Activated B cell treated with CpG ODN at 0.5 μM for 24 hours (primary cell): ENCODE measurements at regions not wholly inside any gene's neighbourhood (a gene's known extent, or its start where the extent isn't known, plus 50 kb on each side); places are given as distances from the start of the nearest gene placed in this dataset.
"Not testable (repeated sequence)": the region's sequence is repeated elsewhere in the genome, so short reads cannot be mapped to it uniquely, and the experiment has no call there.

Experiments
- ATAC-seq: fragments of 200-7000 bp; cut with Tn5 transposase; one replicate; pipeline ENCODE4 v1.10.0; 2021; ENCODE audit warnings: low read depth, mild to moderate bottlenecking, moderate library complexity
- CTCF ChIA-PET: fragments of 350-600 bp; sonication (Branson Sonifier 250); formaldehyde crosslinking; loops from one replicate; lab custom pipeline; 2021; ENCODE audit warnings: antibody characterized with exemption; lab: Charles Lee
- POLR2A ChIA-PET: fragments of 350-600 bp; sonication (Branson Sonifier 250); formaldehyde crosslinking; loops from one replicate; lab custom pipeline; 2021; ENCODE audit warnings: antibody characterized with exemption; lab: Charles Lee
- DNase-seq: peaks from one replicate; pipeline ENCODE4 v3.0.0; 2022
- H3K27ac Mint-ChIP-seq: one replicate; pipeline ENCODE4 v1.8.0; 2020; ENCODE audit warnings: mixed read lengths
- H3K27me3 Mint-ChIP-seq: one replicate; pipeline ENCODE4 v1.8.0; 2021; ENCODE audit warnings: mixed read lengths
- H3K36me3 Mint-ChIP-seq: one replicate; pipeline ENCODE4 v1.8.0; 2021; ENCODE audit warnings: low read depth, mixed read lengths
- H3K4me1 Mint-ChIP-seq: one replicate; pipeline ENCODE4 v1.8.0; 2021; ENCODE audit warnings: mixed read lengths
- H3K4me3 Mint-ChIP-seq: one replicate; pipeline ENCODE4 v1.8.0; 2020; ENCODE audit warnings: mild to moderate bottlenecking, mixed read lengths
- H3K9me3 Mint-ChIP-seq: one replicate; pipeline ENCODE4 v1.8.0; 2020; ENCODE audit warnings: mixed read lengths
- CTCF ChIP-seq: fragments of 200-600 bp; IDR thresholded peaks from one replicate; pipeline ENCODE4 v1.8.0; 2022; ENCODE audit warnings: antibody characterized with exemption, mild to moderate bottlenecking
- intact Hi-C: fragments of 100-400 bp; cut with micrococcal nuclease; formaldehyde crosslinking; loops from one replicate; pipeline ENCODE4 v1.15.1; 2024

GRCh38 chr5:113713051-113713450, 199.6 kb downstream of the YTHDC2 start:
- no peak for ATAC-seq
- POLR2A ChIA-PET, result no interaction called here
- H3K27me3 Mint-ChIP-seq, result no peaks in the 10 kb centered on the region
- CTCF ChIA-PET, result no interaction called here
- H3K36me3 Mint-ChIP-seq, result no peaks in the 10 kb centered on the region
- no peak for DNase-seq
- intact Hi-C loops, result no loop called here
- no peak for TF ChIP-seq CTCF
- no peaks in the 10 kb centered on the region for H3K4me1 Mint-ChIP-seq
- H3K9me3 Mint-ChIP-seq, result peaks cover 28% of the 10 kb centered on the region
- no peak overlapping the region for H3K4me3 Mint-ChIP-seq
- no peak overlapping the region for H3K27ac Mint-ChIP-seq

GRCh38 chr5:113715921-113716320, 202.4 kb downstream of the YTHDC2 start:
- ATAC-seq, CTCF ChIA-PET, POLR2A ChIA-PET, H3K4me1 Mint-ChIP-seq, intact Hi-C loops, H3K27me3 Mint-ChIP-seq, DNase-seq, H3K27ac Mint-ChIP-seq, H3K4me3 Mint-ChIP-seq, H3K36me3 Mint-ChIP-seq: not testable (repeated sequence)
- H3K9me3 Mint-ChIP-seq, result peaks cover 28% of the 10 kb centered on the region

GRCh38 chr5:113719549-113719948, 206.1 kb downstream of the YTHDC2 start:
- no peak for DNase-seq
- no peak overlapping the region for H3K4me3 Mint-ChIP-seq
- CTCF ChIA-PET, result no interaction called here
- ATAC-seq, result no peak
- no peaks in the 10 kb centered on the region for H3K27me3 Mint-ChIP-seq
- H3K9me3 Mint-ChIP-seq, result peaks cover 21% of the 10 kb centered on the region
- intact Hi-C loops, result no loop called here
- H3K36me3 Mint-ChIP-seq, result no peaks in the 10 kb centered on the region
- H3K27ac Mint-ChIP-seq, result no peak overlapping the region
- no peaks in the 10 kb centered on the region for H3K4me1 Mint-ChIP-seq
- no peak for TF ChIP-seq CTCF
- POLR2A ChIA-PET, result no interaction called here

GRCh38 chr5:113721171-113721570, 207.7 kb downstream of the YTHDC2 start:
- H3K4me1 Mint-ChIP-seq, result no peaks in the 10 kb centered on the region
- H3K27ac Mint-ChIP-seq, result no peak overlapping the region
- no peaks in the 10 kb centered on the region for H3K27me3 Mint-ChIP-seq
- no peaks in the 10 kb centered on the region for H3K36me3 Mint-ChIP-seq
- peaks cover 8% of the 10 kb centered on the region for H3K9me3 Mint-ChIP-seq
- intact Hi-C loops, result no loop called here
- H3K4me3 Mint-ChIP-seq, result no peak overlapping the region
- DNase-seq, result no peak
- CTCF ChIA-PET, result no interaction called here
- POLR2A ChIA-PET, result no interaction called here
- no peak for TF ChIP-seq CTCF
- ATAC-seq, result no peak

- ChIA-PET POLR2A (no interaction called here), CTCF (no interaction called here)
- Mint-ChIP-seq H3K4me1 (no peaks in the 10 kb centered on the region), H3K36me3 (no peaks in the 10 kb centered on the region), H3K4me3 (no peak overlapping the region), H3K9me3 (peaks cover 2% of the 10 kb centered on the region), H3K27ac (no peak overlapping the region), H3K27me3 (no peaks in the 10 kb centered on the region)
- DNase-seq, result no peak
- ATAC-seq, result no peak
- intact Hi-C loops, result no loop called here
- no peak for TF ChIP-seq CTCF
Measured at GRCh38 chr5:113723021-113723420, 209.5 kb downstream of the YTHDC2 start.

- CTCF ChIA-PET, result no interaction called here
- intact Hi-C loops, result no loop called here
- POLR2A ChIA-PET, result no interaction called here
- DNase-seq (no peak), ATAC-seq (no peak)
- TF ChIP-seq CTCF, result no peak
- Mint-ChIP-seq H3K27ac (no peak overlapping the region), H3K4me1 (no peaks in the 10 kb centered on the region), H3K4me3 (no peak overlapping the region), H3K27me3 (no peaks in the 10 kb centered on the region), H3K36me3 (no peaks in the 10 kb centered on the region), H3K9me3 (peaks cover 4% of the 10 kb centered on the region)
Measured at GRCh38 chr5:113735751-113736150, 222.3 kb downstream of the YTHDC2 start.
